ENCODE measurements at regions not wholly inside any gene's neighbourhood (a gene's known extent, or its start where the extent isn't known, plus 50 kb on each side); places are given as distances from the start of the nearest gene placed in this dataset.

GRCh38 chr5:88488561-88488960 is 219.9 kb upstream of the TMEM161B start:
- DNase-seq (no peak), ATAC-seq (no peak)
- intact Hi-C loops (cut with DNase I): no loop called here
- Histone ChIP-seq H3K27me3 (no peaks in the 10 kb centered on the region), H3K4me3 (no peak overlapping the region), H3K9me3 (no peaks in the 10 kb centered on the region), H3K27ac (no peak overlapping the region), H3K36me3 (no peaks in the 10 kb centered on the region), H3K4me1 (no peaks in the 10 kb centered on the region)
- 42% methylated on average over 2 of the region's 2 CpGs for WGBS (ENCODE audit: insufficient coverage, low coverage, low lambda C conversion rate, missing lambda C conversion rate)
- TF ChIP-seq CTCF (IDR thresholded peaks at IDR 0.05) (no peak), POLR2A (IDR thresholded peaks at IDR 0.05) (no peak)

GRCh38 chr5:88488130-88488529 is 219.5 kb upstream of the TMEM161B start:
- H3K27me3 ChIP-seq: no peaks in the 10 kb centered on the region
- WGBS (ENCODE audit: insufficient coverage, low coverage, low lambda C conversion rate, missing lambda C conversion rate): 74% methylated on average over 2 of the region's 2 CpGs
- DNase-seq (no peak), ATAC-seq (no peak)
- H3K4me1 ChIP-seq: no peaks in the 10 kb centered on the region
- intact Hi-C loops (cut with DNase I): no loop called here
- no peaks in the 10 kb centered on the region for H3K36me3 ChIP-seq
- H3K4me3 ChIP-seq: no peak overlapping the region
- H3K27ac ChIP-seq: no peak overlapping the region
- H3K9me3 ChIP-seq: no peaks in the 10 kb centered on the region
- TF ChIP-seq CTCF (IDR thresholded peaks at IDR 0.05): no peak
- no peak for TF ChIP-seq POLR2A (IDR thresholded peaks at IDR 0.05)

GRCh38 chr5:88487066-88487465 is 218.4 kb upstream of the TMEM161B start:
- Histone ChIP-seq H3K27ac (no peak overlapping the region), H3K36me3 (no peaks in the 10 kb centered on the region), H3K9me3 (no peaks in the 10 kb centered on the region), H3K4me1 (no peaks in the 10 kb centered on the region), H3K27me3 (no peaks in the 10 kb centered on the region), H3K4me3 (no peak overlapping the region)
- no peak for TF ChIP-seq POLR2A (IDR thresholded peaks at IDR 0.05)
- no peak for TF ChIP-seq CTCF (IDR thresholded peaks at IDR 0.05)
- intact Hi-C loops (cut with DNase I): no loop called here
- DNase-seq (no peak), ATAC-seq (no peak)
- WGBS (ENCODE audit: insufficient coverage, low coverage, low lambda C conversion rate, missing lambda C conversion rate): 83% methylated on average over 4 of the region's 4 CpGs

GRCh38 chr5:88486431-88486830 is 217.8 kb upstream of the TMEM161B start:
- TF ChIP-seq POLR2A (IDR thresholded peaks at IDR 0.05): no peak
- no peak for TF ChIP-seq CTCF (IDR thresholded peaks at IDR 0.05)
- intact Hi-C loops (cut with DNase I): no loop called here

GRCh38 chr5:88485531-88485930 is 216.9 kb upstream of the TMEM161B start:
- Histone ChIP-seq H3K9me3 (no peaks in the 10 kb centered on the region), H3K27me3 (no peaks in the 10 kb centered on the region), H3K27ac (no peak overlapping the region), H3K4me3 (no peak overlapping the region), H3K4me1 (no peaks in the 10 kb centered on the region), H3K36me3 (no peaks in the 10 kb centered on the region)
- DNase-seq: no peak
- ATAC-seq: no peak
- intact Hi-C loops (cut with DNase I): no loop called here
- WGBS (ENCODE audit: insufficient coverage, low coverage, low lambda C conversion rate, missing lambda C conversion rate): 86% methylated on average over 1 of the region's 1 CpG
- TF ChIP-seq CTCF (IDR thresholded peaks at IDR 0.05) (no peak), POLR2A (IDR thresholded peaks at IDR 0.05) (no peak)

More at GRCh38 chr5:88486431-88486830, 217.8 kb upstream of the TMEM161B start:
- H3K9me3 ChIP-seq: no peaks in the 10 kb centered on the region
- H3K4me3 ChIP-seq: no peak overlapping the region
- no peak overlapping the region for H3K27ac ChIP-seq
- WGBS (ENCODE audit: insufficient coverage, low coverage, low lambda C conversion rate, missing lambda C conversion rate): 39% methylated on average over 3 of the region's 3 CpGs
- H3K27me3 ChIP-seq: no peaks in the 10 kb centered on the region
- DNase-seq (no peak), ATAC-seq (no peak)
- H3K4me1 ChIP-seq: no peaks in the 10 kb centered on the region
- no peaks in the 10 kb centered on the region for H3K36me3 ChIP-seq
